Right renal pelvis (tissue), 4 donors: ENCODE measurements at regions not wholly inside any gene's neighbourhood (a gene's known extent, or its start where the extent isn't known, plus 50 kb on each side); places are given as distances from the start of the nearest gene placed in this dataset.
A peak's percentile ranks its signal among the peaks of the same experiment; 100 is the strongest.

Experiments used
- DNase-seq, 4 donors: peaks; one replicate each; pipeline ENCODE4 v3.0.0-alpha.2; 2013; ENCODE audit warnings: low read depth in 4 of 4, low spot score in 3 of 4, missing footprints in 1 of 4

DNA sequence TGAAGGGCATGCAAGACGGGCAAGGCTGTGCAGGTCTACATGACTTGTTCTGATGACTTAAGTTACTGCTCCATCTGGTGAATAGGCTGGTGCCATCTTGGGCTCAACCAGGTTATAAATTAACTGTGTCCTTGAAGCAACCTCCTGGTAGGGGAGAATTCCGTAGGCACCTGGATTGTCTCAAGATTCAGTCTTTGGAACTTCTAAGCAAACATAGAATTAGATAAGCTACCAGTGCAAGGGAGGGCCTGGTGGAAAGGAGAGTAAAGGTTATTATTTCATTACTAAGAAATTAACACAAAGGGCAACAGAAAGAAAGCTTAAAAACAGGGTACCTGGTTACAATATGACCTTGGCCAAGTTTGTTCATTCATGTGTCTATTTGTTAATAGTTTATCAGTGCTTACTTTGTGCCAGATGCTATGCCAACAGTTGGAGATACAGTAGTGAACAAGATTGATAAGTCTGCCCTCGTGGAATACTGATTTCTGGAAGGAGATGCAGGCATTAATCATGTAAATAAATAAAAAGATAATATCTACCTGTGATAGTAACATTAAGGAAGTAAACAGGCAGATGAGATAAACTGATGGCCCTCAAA is 107.0 kb upstream of the PALS2 start:
- DNase-seq, result no peak

DNA sequence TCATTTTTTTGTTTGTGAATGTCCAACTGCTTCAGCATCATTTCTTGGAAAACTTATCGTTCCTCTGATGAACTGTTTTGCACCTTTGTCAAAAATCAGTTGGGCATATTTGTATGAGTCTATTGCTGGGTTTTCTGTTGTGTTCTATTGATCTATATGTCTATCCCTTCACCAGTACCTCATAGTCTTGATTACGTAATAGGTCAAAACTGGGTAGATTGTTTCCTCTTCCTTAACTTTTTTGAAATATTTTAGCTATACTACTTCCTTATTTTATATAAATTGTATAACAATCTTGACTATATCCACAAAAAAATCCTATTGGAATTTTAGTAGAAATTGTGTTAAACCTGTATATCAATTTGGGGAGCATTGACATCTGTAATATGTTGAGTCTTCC is 104.1 kb upstream of the PALS2 start:
- DNase-seq, result no peak

DNA sequence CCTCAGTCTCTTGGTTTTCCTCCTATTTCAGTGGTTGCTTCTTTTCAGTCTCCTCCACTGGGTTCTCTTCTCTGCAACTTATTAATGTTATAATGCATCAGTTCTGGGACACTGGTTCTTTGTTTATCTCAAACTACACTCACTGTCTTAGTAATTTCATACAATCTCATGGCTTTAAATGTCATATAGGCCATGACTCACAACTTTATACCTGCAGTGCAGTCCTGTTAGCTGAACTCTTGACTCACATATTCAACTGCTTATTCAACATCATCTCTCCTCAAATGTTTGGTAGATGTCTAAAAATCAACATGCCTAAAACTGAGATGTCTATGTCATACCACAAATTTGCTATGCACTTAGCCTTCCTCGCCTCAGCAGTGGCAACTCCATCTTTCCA is 101.2 kb upstream of the PALS2 start:
- DNase-seq, result no peak

DNA sequence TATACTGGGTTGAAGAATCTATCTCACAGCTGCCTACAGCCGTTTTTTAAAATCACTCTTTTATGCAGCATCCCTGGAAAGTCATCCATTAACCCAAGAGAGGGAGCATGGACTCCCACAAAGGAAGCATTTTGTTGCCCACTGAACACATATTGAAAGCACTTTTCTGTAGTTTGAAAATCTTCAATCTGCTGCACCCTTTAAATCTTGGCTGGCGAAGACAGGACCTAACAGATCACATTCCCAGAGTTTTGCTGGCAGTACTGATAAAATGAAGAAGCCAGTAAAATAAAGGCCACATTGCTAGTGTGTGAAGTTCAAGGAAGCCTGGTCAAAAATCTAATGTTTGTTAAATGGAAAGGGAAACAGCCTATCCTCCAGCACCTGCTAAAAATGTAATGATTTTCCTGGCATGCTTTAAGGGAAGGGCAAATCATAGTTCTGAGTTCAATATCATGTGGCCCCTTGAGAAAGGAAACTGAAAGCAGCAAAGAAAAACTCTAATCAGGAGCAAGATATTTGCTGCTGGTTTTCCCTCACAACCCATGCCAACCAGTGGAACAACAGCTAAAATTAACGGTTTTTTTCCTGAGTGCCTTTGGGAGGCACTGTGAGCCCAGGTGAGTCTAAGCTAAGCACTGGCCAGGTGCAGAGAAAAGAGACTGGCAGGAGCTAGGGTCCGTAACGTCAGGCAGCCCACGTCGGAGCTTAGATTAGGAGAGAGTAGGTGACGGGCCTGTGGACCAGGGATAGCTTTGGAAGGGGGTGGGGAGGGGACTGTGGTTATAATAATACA is 97.9 kb upstream of the PALS2 start:
- no peak for DNase-seq

DNA sequence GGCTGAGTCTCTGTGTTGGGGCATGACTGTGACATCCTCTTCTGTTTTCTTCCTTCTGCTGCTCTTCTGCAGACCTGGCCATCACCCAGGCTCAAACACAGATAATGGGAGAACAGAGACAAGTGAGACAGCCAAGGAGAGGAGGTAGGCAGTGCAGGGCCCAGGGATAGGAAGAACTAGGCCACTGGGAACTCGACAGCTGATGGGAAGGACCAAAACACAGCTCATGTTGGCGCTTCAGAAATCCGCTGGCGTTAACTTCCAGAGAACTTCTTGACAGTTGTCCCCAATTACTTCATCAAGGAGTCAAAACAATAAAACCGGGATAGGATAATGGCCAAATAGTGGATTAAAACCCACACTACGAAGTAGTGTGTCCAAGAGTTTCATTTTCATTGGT is 97.0 kb upstream of the PALS2 start:
- DNase-seq, result no peak

- DNase-seq, result peak in 3 of 4 donors; percentile 47 to 73 (median 65)
These were observed 95.7 kb upstream of the PALS2 start for GRCh38 chr7:24477398-24478136.

- peak in 1 of 4 donors; percentile 5 for DNase-seq
These were observed 95.1 kb upstream of the PALS2 start for GRCh38 chr7:24478137-24478655.

GRCh38 chr7:24480501-24480900 is 92.8 kb upstream of the PALS2 start:
- DNase-seq, result no peak

DNA sequence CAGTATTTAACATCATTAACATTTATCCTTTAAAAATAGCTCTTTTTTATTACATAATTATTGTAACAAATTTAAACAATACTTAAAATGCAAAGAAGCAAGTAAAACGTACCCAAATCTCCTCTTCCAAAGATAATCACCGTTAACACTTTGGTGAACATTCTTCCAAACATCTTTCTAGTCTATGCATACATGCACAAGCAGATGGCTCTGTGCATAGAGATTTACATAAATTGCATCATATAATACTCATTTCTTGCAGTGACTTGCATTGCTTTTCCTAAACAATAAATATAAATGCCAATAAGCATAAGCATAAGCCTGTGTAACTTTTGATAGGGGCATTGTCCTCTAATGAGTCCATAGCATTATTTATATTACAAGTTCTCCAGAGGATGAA is 89.4 kb upstream of the PALS2 start:
- DNase-seq, result no peak

GRCh38 chr7:24492576-24492975 is 80.7 kb upstream of the PALS2 start:
- DNase-seq, result no peak

DNA sequence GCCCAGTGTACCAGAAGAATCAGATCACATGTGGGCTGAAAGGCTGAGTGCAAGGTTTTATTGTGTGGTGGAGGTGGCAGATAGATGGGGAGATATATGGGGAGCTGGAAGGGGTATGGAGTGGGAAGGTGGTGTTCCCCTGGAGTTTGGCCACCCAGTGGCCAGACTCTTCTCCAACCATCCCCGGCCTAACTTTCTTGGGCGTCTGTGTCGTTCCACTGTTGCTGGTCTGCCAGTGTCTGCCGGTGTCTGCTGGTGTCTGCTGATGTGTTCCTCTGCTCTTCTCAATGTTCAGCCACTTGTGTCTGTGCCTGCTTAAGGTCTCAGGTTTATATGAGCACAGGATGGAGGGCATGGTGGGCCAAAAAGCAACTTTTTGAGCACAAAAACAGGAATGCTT is 78.4 kb upstream of the PALS2 start:
- no peak for DNase-seq

DNA sequence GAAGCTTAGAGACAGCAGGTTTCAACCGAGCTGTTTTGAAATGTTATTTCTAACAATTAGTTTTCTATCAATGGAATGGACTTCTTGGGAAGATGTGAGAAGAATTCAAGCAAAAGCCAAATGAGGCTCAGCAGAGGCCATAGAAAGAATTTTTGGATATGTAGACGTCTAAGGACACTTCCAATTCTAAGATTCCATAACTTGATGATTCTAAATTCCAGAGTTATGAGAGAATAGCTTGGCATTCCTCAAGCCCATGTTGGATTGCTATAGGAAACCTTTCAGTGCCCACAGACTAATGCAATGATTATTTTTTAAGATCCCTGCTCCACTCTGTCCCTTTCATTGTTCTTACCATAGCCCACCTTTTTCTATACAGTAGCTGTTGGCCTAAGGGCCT is 77.2 kb upstream of the PALS2 start:
- DNase-seq, result no peak

- no peak for DNase-seq
These were observed 74.8 kb upstream of the PALS2 start for GRCh38 chr7:24498439-24498838.

GRCh38 chr7:24499871-24500270 is 73.4 kb upstream of the PALS2 start:
- DNase-seq, result no peak

DNA sequence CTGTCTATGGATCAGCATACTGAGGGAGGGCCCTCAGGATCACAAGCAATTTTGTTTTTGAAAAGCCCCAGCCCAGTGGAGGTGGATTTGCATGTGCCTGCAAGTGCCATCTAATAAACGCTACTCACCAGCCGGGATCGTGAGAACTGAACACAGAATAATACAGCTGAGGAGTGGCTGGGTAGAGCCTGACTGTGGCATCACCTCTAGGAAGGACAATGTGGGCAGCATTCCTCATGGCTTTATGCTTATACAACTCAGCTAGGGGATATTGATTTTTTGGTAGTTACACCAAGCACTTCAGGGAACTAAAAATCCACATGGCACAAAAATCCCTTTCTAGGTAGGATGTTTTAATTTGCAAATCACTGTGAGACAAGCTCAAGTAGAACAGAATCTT is 72.7 kb upstream of the PALS2 start:
- no peak for DNase-seq

DNA sequence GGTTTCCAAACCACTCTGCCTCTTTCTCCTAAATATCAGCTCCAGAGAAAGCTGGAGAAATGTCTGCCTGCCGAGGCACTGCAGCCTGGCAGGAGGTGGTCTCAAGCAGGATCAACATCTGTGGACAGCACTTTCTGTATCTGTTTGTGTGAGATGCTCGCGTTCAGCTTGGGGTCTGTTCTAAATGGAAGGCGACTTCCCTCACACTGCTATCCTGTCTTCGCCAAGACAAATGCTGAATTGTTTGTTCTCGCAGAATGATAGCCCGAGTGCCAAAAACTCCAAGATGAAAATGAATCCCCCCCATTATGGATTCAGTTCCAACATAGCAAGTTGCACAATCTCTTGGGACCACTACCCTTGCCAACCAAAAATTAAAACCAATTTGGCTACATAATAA is 72.2 kb upstream of the PALS2 start:
- DNase-seq, result no peak

GRCh38 chr7:24501443-24502134 is 71.7 kb upstream of the PALS2 start:
- DNase-seq, result no peak

- no peak for DNase-seq
These were observed 71.1 kb upstream of the PALS2 start for GRCh38 chr7:24502135-24502488.

GRCh38 chr7:24503506-24503905 is 69.7 kb upstream of the PALS2 start:
- no peak for DNase-seq

GRCh38 chr7:24504040-24504439 is 69.2 kb upstream of the PALS2 start:
- no peak for DNase-seq

DNA sequence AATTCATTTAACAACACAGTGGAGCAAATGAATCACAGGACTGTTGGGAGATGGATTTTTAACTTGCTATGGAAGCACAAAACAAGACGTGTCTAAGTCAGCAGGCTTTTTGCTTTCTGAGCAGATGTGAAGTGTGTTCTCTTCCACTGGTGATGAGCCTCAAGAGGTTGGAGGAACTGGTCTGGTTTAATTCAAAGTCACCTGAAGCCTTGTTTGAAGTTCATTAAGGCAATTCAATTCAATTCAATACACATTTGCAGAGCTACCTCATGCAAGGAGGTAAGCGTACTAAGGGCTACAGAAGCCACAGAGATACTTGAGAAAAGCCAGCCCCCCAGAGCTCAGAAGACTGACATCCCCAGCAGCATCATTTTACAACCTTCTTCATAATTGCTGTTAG is 68.4 kb upstream of the PALS2 start:
- no peak for DNase-seq
